Motor neuron (in vitro differentiated cells): ENCODE measurements at regions not wholly inside any gene's neighbourhood (a gene's known extent, or its start where the extent isn't known, plus 50 kb on each side); places are given as distances from the start of the nearest gene placed in this dataset.
"Not testable (repeated sequence)": the region's sequence is repeated elsewhere in the genome, so short reads cannot be mapped to it uniquely, and the experiment has no call there.

Source experiments
- ATAC-seq, 8 experiments: fragments of 200-7000 bp; cut with Tn5 transposase; replicated peaks in 6 of 8; 2 replicates each; pipeline ENCODE4 v1.8.0; 2021; ENCODE audit warnings: mild to moderate bottlenecking in 8 of 8, moderate library complexity in 8 of 8
- H3K27ac ChIP-seq, 2 donors: fragments of 250-450 bp; sonication (Bioruptor Pico); 2 replicates each; pipeline ENCODE4 v1.9.0; 2021; ENCODE audit warnings: antibody characterized with exemption in 2 of 2, mild to moderate bottlenecking in 2 of 2, moderate library complexity in 1 of 2
- H3K4me1 ChIP-seq, 2 donors: fragments of 250-450 bp; sonication (Bioruptor Pico); replicated peaks in 1 of 2; 2 replicates each; pipeline ENCODE4 v1.6.1; 2021; ENCODE audit warnings: antibody characterized with exemption in 2 of 2, mild to moderate bottlenecking in 2 of 2, moderate library complexity in 1 of 2
- H3K4me3 ChIP-seq, 5 donors: fragments of 250-450 bp; sonication (Bioruptor Pico); 2 replicates each; pipeline ENCODE4 v1.9.0; 2021; ENCODE audit warnings: antibody characterized with exemption in 5 of 5, mild to moderate bottlenecking in 5 of 5, moderate library complexity in 4 of 5
- WGBS, 10 experiments: fragments of 450-650 bp; shearing (Covaris generic); methylation state at CpG; one replicate each; pipeline ENCODE4 v1.0.0; 2022; 5-methylcytosine and 5-hydroxymethylcytosine counted together
- in situ Hi-C, 9 experiments: fragments of 400-800 bp; cut with MboI; loops; one replicate each; pipeline ENCODE4 v1.15.0; 2021; ENCODE audit warnings: low sequenced_read_pairs in 9 of 9, low pct_unique_long_range_greater_than_20kb in 2 of 9; ENCODE audit not compliant: unreplicated experiment in 9 of 9

GRCh38 chr4:73671348-73671747 lies 51.1 kb upstream of the RASSF6 start:
- not testable (repeated sequence) for H3K4me3 ChIP-seq, H3K4me1 ChIP-seq, ATAC-seq, H3K27ac ChIP-seq
- in situ Hi-C loops: loop anchor here in 2 of 9 experiments (25.0 kb wide), 1 partner anchor 466 kb away; no protein-coding TSS in a partner anchor
- 80% methylated on average over 1 of the region's 6 CpGs; no CpG with 5 or more reads in 9 of the 10 experiments for WGBS, 10 experiments

GRCh38 chr4:73673286-73673685 lies 53.0 kb upstream of the RASSF6 start:
- ATAC-seq: no peak
- no peak overlapping the region for H3K27ac ChIP-seq
- no peak overlapping the region for H3K4me3 ChIP-seq
- H3K4me1 ChIP-seq: no peaks in the 10 kb centered on the region
- WGBS, 10 experiments: 75 to 100% (median 90%) methylated on average over 3 to 8 of the region's 9 CpGs; no CpG with 5 or more reads in 3 of the 10 experiments
- in situ Hi-C loops: loop anchor here in 2 of 9 experiments (25.0 kb wide), 1 partner anchor 464 kb away; no protein-coding TSS in a partner anchor

- Histone ChIP-seq H3K4me3 (no peak overlapping the region), H3K27ac (no peak overlapping the region), H3K4me1 (no peaks in the 10 kb centered on the region)
- 42 to 100% (median 84%) methylated on average over 1 to 3 of the region's 6 CpGs; no CpG with 5 or more reads in 1 of the 10 experiments for WGBS, 10 experiments
- in situ Hi-C loops: loop anchor here in 2 of 9 experiments (25.0 kb wide), 1 partner anchor 463 kb away; no protein-coding TSS in a partner anchor
- ATAC-seq: peak in 1 of 8 experiments; percentile 45
These were observed 54.2 kb upstream of the RASSF6 start for GRCh38 chr4:73674451-73674919.

GRCh38 chr4:73675623-73676022 lies 55.4 kb upstream of the RASSF6 start:
- WGBS, 10 experiments: 34 to 100% (median 95%) methylated on average over 1 to 2 of the region's 2 CpGs; no CpG with 5 or more reads in 4 of the 10 experiments
- Histone ChIP-seq H3K27ac (no peak overlapping the region), H3K4me1 (no peaks in the 10 kb centered on the region), H3K4me3 (no peak overlapping the region)
- in situ Hi-C loops: loop anchor here in 1 of 9 experiments (25.0 kb wide), 1 partner anchor 462 kb away; no protein-coding TSS in a partner anchor
- ATAC-seq: no peak

- H3K4me1 ChIP-seq: no peaks in the 10 kb centered on the region
- H3K4me3 ChIP-seq: no peak overlapping the region
- WGBS, 10 experiments: 83 to 100% (median 92%) methylated on average over 2 of the region's 2 CpGs; no CpG with 5 or more reads in 5 of the 10 experiments
- no peak overlapping the region for H3K27ac ChIP-seq
- in situ Hi-C loops: loop anchor here in 1 of 9 experiments (25.0 kb wide), 1 partner anchor 461 kb away; no protein-coding TSS in a partner anchor
- ATAC-seq: no peak
These were observed 55.9 kb upstream of the RASSF6 start for GRCh38 chr4:73676136-73676535.

GRCh38 chr4:73676861-73677323 lies 56.7 kb upstream of the RASSF6 start:
- no peak for ATAC-seq
- in situ Hi-C loops: loop anchor here in 1 of 9 experiments (25.0 kb wide), 1 partner anchor 460 kb away; no protein-coding TSS in a partner anchor
- no peak overlapping the region for H3K27ac ChIP-seq

GRCh38 chr4:73679836-73680235 lies 59.6 kb upstream of the RASSF6 start:
- no peak overlapping the region for H3K4me3 ChIP-seq
- ATAC-seq: no peak
- H3K4me1 ChIP-seq: no peaks in the 10 kb centered on the region
- 0 to 100% (median 90%) methylated on average over 1 to 4 of the region's 4 CpGs; no CpG with 5 or more reads in 2 of the 10 experiments for WGBS, 10 experiments
- H3K27ac ChIP-seq: no peak overlapping the region
- in situ Hi-C loops: loop anchor here in 1 of 9 experiments (25.0 kb wide), 1 partner anchor 457 kb away; no protein-coding TSS in a partner anchor

More at GRCh38 chr4:73676861-73677323, 56.7 kb upstream of the RASSF6 start:
- 36 to 100% (median 80%) methylated on average over 1 to 5 of the region's 5 CpGs; no CpG with 5 or more reads in 2 of the 10 experiments for WGBS, 10 experiments
- H3K4me3 ChIP-seq: no peak overlapping the region
- H3K4me1 ChIP-seq: no peaks in the 10 kb centered on the region

GRCh38 chr4:73681776-73682175 lies 58.6 kb upstream of the CXCL8 start:
- WGBS, 10 experiments: 45 to 100% (median 72%) methylated on average over 1 to 2 of the region's 2 CpGs; no CpG with 5 or more reads in 1 of the 10 experiments
- H3K4me3 ChIP-seq: no peak overlapping the region
- no peak overlapping the region for H3K27ac ChIP-seq
- ATAC-seq: no peak
- H3K4me1 ChIP-seq: no peaks in the 10 kb centered on the region
- in situ Hi-C loops: loop anchor here in 1 of 9 experiments (25.0 kb wide), 1 partner anchor 456 kb away; no protein-coding TSS in a partner anchor

GRCh38 chr4:73682508-73682907 lies 57.9 kb upstream of the CXCL8 start:
- ATAC-seq: no peak
- no peaks in the 10 kb centered on the region for H3K4me1 ChIP-seq
- in situ Hi-C loops: loop anchor here in 1 of 9 experiments (25.0 kb wide), 1 partner anchor 455 kb away; no protein-coding TSS in a partner anchor
- WGBS, 10 experiments: 0 to 100% (median 29%) methylated on average over 1 of the region's 1 CpG; no CpG with 5 or more reads in 3 of the 10 experiments
- H3K27ac ChIP-seq: no peak overlapping the region
- H3K4me3 ChIP-seq: no peak overlapping the region

GRCh38 chr4:73683033-73683432 lies 57.3 kb upstream of the CXCL8 start:
- no peak for ATAC-seq
- no peak overlapping the region for H3K4me3 ChIP-seq
- in situ Hi-C loops: loop anchor here in 1 of 9 experiments (25.0 kb wide), 1 partner anchor 454 kb away; no protein-coding TSS in a partner anchor
- no peak overlapping the region for H3K27ac ChIP-seq
- no peaks in the 10 kb centered on the region for H3K4me1 ChIP-seq
- 77 to 100% (median 82%) methylated on average over 1 to 4 of the region's 4 CpGs for WGBS, 10 experiments

GRCh38 chr4:73683456-73683855 lies 56.9 kb upstream of the CXCL8 start:
- Histone ChIP-seq H3K4me3 (no peak overlapping the region), H3K27ac (no peak overlapping the region), H3K4me1 (no peaks in the 10 kb centered on the region)
- ATAC-seq: no peak
- 27 to 100% (median 97%) methylated on average over 1 of the region's 1 CpG; no CpG with 5 or more reads in 2 of the 10 experiments for WGBS, 10 experiments
- in situ Hi-C loops: loop anchor here in 1 of 9 experiments (25.0 kb wide), 1 partner anchor 454 kb away; no protein-coding TSS in a partner anchor

GRCh38 chr4:73684097-73684496 lies 56.3 kb upstream of the CXCL8 start:
- peak in 1 of 8 experiments; percentile 69 for ATAC-seq
- Histone ChIP-seq H3K4me3 (no peak overlapping the region), H3K4me1 (no peaks in the 10 kb centered on the region), H3K27ac (no peak overlapping the region)
- WGBS, 10 experiments: 0 to 83% (median 0%) methylated on average over 1 of the region's 1 CpG; no CpG with 5 or more reads in 2 of the 10 experiments
- in situ Hi-C loops: loop anchor here in 1 of 9 experiments (25.0 kb wide), 1 partner anchor 453 kb away; no protein-coding TSS in a partner anchor

- no peak for ATAC-seq
- in situ Hi-C loops: loop anchor here in 1 of 9 experiments (25.0 kb wide), 1 partner anchor 452 kb away; no protein-coding TSS in a partner anchor
- 0 to 100% (median 81%) methylated on average over 1 of the region's 1 CpG; no CpG with 5 or more reads in 3 of the 10 experiments for WGBS, 10 experiments
- Histone ChIP-seq H3K27ac (no peak overlapping the region), H3K4me1 (no peaks in the 10 kb centered on the region), H3K4me3 (no peak overlapping the region)
These were observed 55.3 kb upstream of the CXCL8 start for GRCh38 chr4:73685052-73685451.
